ENCODE measurements at regions not wholly inside any gene's neighbourhood (a gene's known extent, or its start where the extent isn't known, plus 50 kb on each side); places are given as distances from the start of the nearest gene placed in this dataset.

DNA sequence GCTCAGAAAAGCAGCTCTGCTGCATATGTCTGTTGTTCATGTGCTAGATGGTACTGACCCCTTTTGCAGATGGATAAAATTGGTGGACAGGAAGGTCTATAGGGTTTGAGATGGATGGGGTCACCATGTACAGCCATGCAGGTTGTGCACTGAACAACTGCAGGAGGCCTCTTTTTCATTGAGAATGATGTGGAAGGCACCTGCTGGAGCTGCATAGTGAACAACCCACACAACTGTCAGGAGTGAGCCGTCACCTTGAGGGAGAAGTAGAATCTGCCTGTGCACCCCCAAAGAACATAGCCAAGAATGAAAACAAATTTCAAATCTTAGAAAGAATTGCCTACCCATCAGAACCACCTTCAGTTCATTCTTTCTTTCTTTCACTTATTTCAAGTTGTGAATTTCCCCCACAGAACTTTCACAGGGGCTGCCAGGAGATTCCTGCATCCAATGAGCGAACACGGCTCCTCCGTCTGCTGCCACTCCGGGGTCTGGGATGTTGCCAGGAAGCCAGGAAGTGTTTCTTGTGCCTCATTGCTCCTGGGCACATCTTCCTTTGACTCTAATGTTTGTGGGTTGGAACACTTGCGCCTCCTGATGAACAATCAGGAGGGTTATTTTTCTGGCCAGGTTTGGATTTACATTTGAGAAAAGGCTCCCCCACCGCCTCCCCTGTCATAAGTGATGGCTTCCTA is 53.7 kb upstream of the DOCK1 start:
- DNase-seq: no peak
- no peaks in the 10 kb centered on the region for H3K36me3 Mint-ChIP-seq
- no peaks in the 10 kb centered on the region for H3K9me3 Mint-ChIP-seq
- H3K27ac Mint-ChIP-seq: no peak overlapping the region
- no peak overlapping the region for H3K4me3 Mint-ChIP-seq
- H3K4me1 Mint-ChIP-seq: no peaks in the 10 kb centered on the region
- no peaks in the 10 kb centered on the region for H3K27me3 Mint-ChIP-seq

DNA sequence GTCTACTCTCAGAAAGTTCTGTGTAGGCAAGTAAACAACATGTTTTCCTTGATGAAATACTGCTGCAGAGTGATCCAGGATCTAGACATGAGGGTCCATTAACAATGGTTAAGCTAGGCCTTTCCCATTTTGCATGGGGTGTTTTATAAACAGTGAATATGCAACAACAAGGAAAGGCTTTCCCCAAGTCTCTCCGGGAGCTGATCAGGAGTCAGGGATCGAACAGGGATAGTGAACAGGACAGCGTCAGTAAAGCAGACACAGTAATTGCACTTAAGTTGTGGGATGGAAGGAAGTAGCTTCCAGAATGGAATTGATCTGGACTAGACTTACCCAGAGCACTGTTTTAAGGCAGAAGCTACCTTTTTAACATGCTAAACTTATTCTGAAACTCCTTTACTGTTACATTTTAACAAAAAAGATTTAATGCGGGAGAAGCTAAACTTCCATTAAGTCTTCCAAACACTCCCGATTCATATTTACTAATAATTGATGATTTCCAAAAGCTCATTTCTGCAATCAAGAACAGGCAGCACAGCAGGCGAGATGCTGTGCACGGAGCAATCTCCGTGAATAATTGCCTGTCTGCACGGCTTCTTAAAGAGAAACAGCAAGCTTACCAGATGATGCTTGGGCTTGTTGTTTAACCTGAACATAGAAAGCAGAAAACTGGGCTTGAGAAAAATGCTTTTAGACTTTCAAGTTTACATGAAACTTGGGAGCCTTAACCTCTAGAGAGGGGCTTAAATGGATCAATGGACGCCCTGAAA is 50.3 kb upstream of the DOCK1 start:
- H3K9me3 Mint-ChIP-seq: no peaks in the 10 kb centered on the region
- DNase-seq: no peak

More for the DNA sequence above, 50.3 kb upstream of the DOCK1 start:
- no peaks in the 10 kb centered on the region for H3K4me1 Mint-ChIP-seq
- no peak overlapping the region for H3K4me3 Mint-ChIP-seq
- H3K27ac Mint-ChIP-seq: no peak overlapping the region
- no peaks in the 10 kb centered on the region for H3K36me3 Mint-ChIP-seq
- H3K27me3 Mint-ChIP-seq: no peaks in the 10 kb centered on the region

All from activated naive CD8-positive, alpha-beta T cell treated with anti-CD3 and anti-CD28 coated beads for 36 hours (primary cell).